Stimulated activated CD4-positive, alpha-beta T cell treated with anti-CD3 and anti-CD28 coated beads, Interleukin-4, amount 100 ng/mL, for 1 hour (primary cell): ENCODE measurements at regions not wholly inside any gene's neighbourhood (a gene's known extent, or its start where the extent isn't known, plus 50 kb on each side); places are given as distances from the start of the nearest gene placed in this dataset.
"Not testable (repeated sequence)": the region's sequence is repeated elsewhere in the genome, so short reads cannot be mapped to it uniquely, and the experiment has no call there.

Experiments used
- DNase-seq: peaks from one replicate; pipeline ENCODE4 v3.0.0-alpha.2; 2020

- no peak for DNase-seq
Measured at GRCh38 chr9:106467113-106467864, 395.7 kb upstream of the ZNF462 start.

- DNase-seq = no peak
Measured at GRCh38 chr9:106467865-106468164, 395.2 kb upstream of the ZNF462 start.

- no peak for DNase-seq
Measured at GRCh38 chr9:106468431-106468830, 394.5 kb upstream of the ZNF462 start.

- no peak for DNase-seq
Measured at GRCh38 chr9:106478312-106478711, 384.7 kb upstream of the ZNF462 start.

GRCh38 chr9:106478727-106479126 is 384.2 kb upstream of the ZNF462 start:
- no peak for DNase-seq

GRCh38 chr9:106479679-106480078 is 383.3 kb upstream of the ZNF462 start:
- no peak for DNase-seq

GRCh38 chr9:106481013-106481609 is 381.9 kb upstream of the ZNF462 start:
- no peak for DNase-seq

GRCh38 chr9:106482733-106483132 is 380.2 kb upstream of the ZNF462 start:
- no peak for DNase-seq

- no peak for DNase-seq
Measured at GRCh38 chr9:106486685-106487084, 376.3 kb upstream of the ZNF462 start.

- no peak for DNase-seq
Measured at GRCh38 chr9:106487266-106487665, 375.7 kb upstream of the ZNF462 start.

- DNase-seq = not testable (repeated sequence)
Measured at GRCh38 chr9:106492126-106492525, 370.8 kb upstream of the ZNF462 start.

GRCh38 chr9:106500171-106500570 is 362.8 kb upstream of the ZNF462 start:
- no peak for DNase-seq

GRCh38 chr9:106501210-106501609 is 361.8 kb upstream of the ZNF462 start:
- not testable (repeated sequence) for DNase-seq

- DNase-seq = no peak
Measured at GRCh38 chr9:106502930-106503329, 360.0 kb upstream of the ZNF462 start.

GRCh38 chr9:106503759-106504158 is 359.2 kb upstream of the ZNF462 start:
- no peak for DNase-seq

- no peak for DNase-seq
Measured at GRCh38 chr9:106526716-106527204, 336.2 kb upstream of the ZNF462 start.

- DNase-seq = no peak
Measured at GRCh38 chr9:106528158-106528557, 334.8 kb upstream of the ZNF462 start.

GRCh38 chr9:106529616-106530015 is 333.4 kb upstream of the ZNF462 start:
- no peak for DNase-seq

GRCh38 chr9:106531491-106531890 is 331.5 kb upstream of the ZNF462 start:
- no peak for DNase-seq

GRCh38 chr9:106532306-106533015 is 330.5 kb upstream of the ZNF462 start:
- no peak for DNase-seq

GRCh38 chr9:106534800-106535199 is 328.2 kb upstream of the ZNF462 start:
- DNase-seq = no peak

GRCh38 chr9:106535439-106535838 is 327.5 kb upstream of the ZNF462 start:
- DNase-seq = no peak

GRCh38 chr9:106557996-106558667 is 304.8 kb upstream of the ZNF462 start:
- DNase-seq = no peak

- DNase-seq = no peak
Measured at GRCh38 chr9:106560540-106560939, 302.4 kb upstream of the ZNF462 start.
